ENCODE measurements at regions not wholly inside any gene's neighbourhood (a gene's known extent, or its start where the extent isn't known, plus 50 kb on each side); places are given as distances from the start of the nearest gene placed in this dataset.

DNA sequence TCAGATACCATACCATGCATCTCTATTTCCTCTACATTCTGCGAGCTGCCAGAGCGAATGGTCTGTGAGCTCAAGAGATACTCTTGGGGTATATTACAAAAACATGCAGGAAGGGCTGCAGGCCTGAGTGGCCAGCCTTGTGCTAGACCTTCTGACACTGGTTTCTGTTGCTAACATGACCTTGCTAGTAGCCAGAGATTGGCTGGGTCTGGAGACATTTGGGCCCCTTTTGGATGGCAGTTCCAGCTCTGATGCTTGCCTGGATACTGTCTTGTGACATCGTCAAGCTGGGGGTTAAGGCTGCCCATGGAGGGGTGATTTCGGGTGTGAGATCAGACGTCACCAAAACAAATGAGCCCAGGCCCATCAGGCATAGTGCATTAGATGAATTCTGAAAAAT, 56.1 kb upstream of the FSTL4 start:
- no peak overlapping the region for H3K9ac ChIP-seq (replicated peaks in 1 of 4; ENCODE audit: extremely low read depth in 1 of 4, low read depth in 3 of 4, low read length in 3 of 4)
- no peak overlapping the region for H3K27ac ChIP-seq (ENCODE audit: low read depth, low read length)
- no peak overlapping the region for H2BK20ac ChIP-seq (ENCODE audit: low read length)
- FAIRE-seq (no peak), DNase-seq (ENCODE audit: low read depth in 1 of 2, low spot score in 2 of 2) (peak in 1 of 2 experiments; percentile 8)
- no peak overlapping the region for H4K8ac ChIP-seq (ENCODE audit: extremely low read depth, insufficient read depth, low read length)
- peaks cover 0 to 3% (median 0%) of the 10 kb centered on the region in 4 experiments; a peak in 2 of 8 replicates for H3K36me3 ChIP-seq (ENCODE audit: control insufficient read depth in 2 of 4, insufficient read depth in 4 of 4, low read length in 3 of 4)
- ChIA-PET CTCF (ENCODE audit: partially characterized antibody) (interaction anchor here (1.3 kb wide), 1 partner anchor 332 kb away, joined by 3 read pairs; no protein-coding TSS in a partner anchor), POLR2A (ENCODE audit: partially characterized antibody) (no interaction called here)
- H2BK120ac ChIP-seq (replicated peaks; ENCODE audit: low read depth, low read length) = no peak overlapping the region
- no peaks in the 10 kb centered on the region for H3K27me3 ChIP-seq (replicated peaks in 1 of 4; ENCODE audit: control insufficient read depth in 3 of 4, extremely low read depth in 1 of 4, insufficient read depth in 3 of 4, low read length in 3 of 4)
- H3K18ac ChIP-seq (ENCODE audit: extremely low read depth, low read length) = no peak overlapping the region
- no peak overlapping the region for H4K5ac ChIP-seq (ENCODE audit: insufficient read length, low read depth, low read length)
- no peaks in the 10 kb centered on the region for H3K79me2 ChIP-seq (ENCODE audit: control insufficient read depth in 1 of 2, insufficient read depth in 2 of 2, low read length in 2 of 2)
- no peak overlapping the region for H2BK5ac ChIP-seq (ENCODE audit: low read depth, low read length)
- 86% methylated on average over 5 of the region's 5 CpGs; no CpG with 5 or more reads in 1 of the 2 experiments for WGBS, 2 experiments (ENCODE audit: extremely low coverage in 1 of 2, insufficient coverage in 1 of 2, insufficient read length in 1 of 2, insufficient replicate concordance in 2 of 2, low coverage in 1 of 2, low lambda C conversion rate in 2 of 2, missing lambda C conversion rate in 1 of 2)
- no peak overlapping the region for H2BK12ac ChIP-seq (ENCODE audit: low read depth, low read length)
- H2AK5ac ChIP-seq (ENCODE audit: low read depth, low read length) = no peak overlapping the region
- H3K4ac ChIP-seq (replicated peaks; ENCODE audit: insufficient read length, low read depth, low read length) = no peak overlapping the region
- no peaks in the 10 kb centered on the region; a peak in 1 of 7 replicates for H3K4me1 ChIP-seq (replicated peaks in 1 of 4; ENCODE audit: control insufficient read depth in 3 of 4, insufficient read depth in 4 of 4, low read length in 3 of 4)
- H3K56ac ChIP-seq (replicated peaks; ENCODE audit: insufficient read length, low read depth, low read length) = no peak overlapping the region
- no peaks in the 10 kb centered on the region for H3K9me3 ChIP-seq (ENCODE audit: insufficient read depth in 2 of 2, low read depth in 1 of 2, low read length in 1 of 2)
- no peak overlapping the region for H4K91ac ChIP-seq (replicated peaks; ENCODE audit: insufficient read length, low read length)
- H4K20me1 ChIP-seq (replicated peaks in 1 of 2; ENCODE audit: control insufficient read depth in 1 of 2, insufficient read depth in 2 of 2, low read length in 2 of 2) = no peaks in the 10 kb centered on the region
- H2BK15ac ChIP-seq (ENCODE audit: low read length) = no peak overlapping the region
- no peak overlapping the region for H3K4me3 ChIP-seq (ENCODE audit: extremely low read depth in 1 of 4, insufficient read depth in 2 of 4, low read depth in 3 of 4, low read length in 4 of 4)
- H2AFZ ChIP-seq (ENCODE audit: low read length) = no peak overlapping the region
- H3K23ac ChIP-seq (ENCODE audit: insufficient read length) = no peak overlapping the region
- H3K14ac ChIP-seq (ENCODE audit: insufficient read length) = no peak overlapping the region
- H3K23me2 ChIP-seq (ENCODE audit: low read depth, low read length) = no peaks in the 10 kb centered on the region
- no peaks in the 10 kb centered on the region for H3K79me1 ChIP-seq (ENCODE audit: low read depth, low read length)
- no peak overlapping the region for H3K4me2 ChIP-seq (ENCODE audit: insufficient read depth in 1 of 2, low read depth in 2 of 2, low read length in 2 of 2)
- TF ChIP-seq TAF1 (IDR thresholded peaks at IDR 0.05; ENCODE audit: low read depth, low read length) (no peak), HDAC6 (IDR thresholded peaks at IDR 0.05; ENCODE audit: low read depth, low read length) (no peak), TCF12 (IDR thresholded peaks at IDR 0.05; ENCODE audit: low read depth, low read length) (no peak), BRCA1 (IDR thresholded peaks at IDR 0.05; ENCODE audit: low read depth, low read length) (no peak)
